AG04450 (cell line): ENCODE measurements at regions not wholly inside any gene's neighbourhood (a gene's known extent, or its start where the extent isn't known, plus 50 kb on each side); places are given as distances from the start of the nearest gene placed in this dataset.

ENCODE experiments used
- CTCF ChIA-PET: fragments of 300-600, 350-600 bp; formaldehyde crosslinking; extraction: SDS; loops from one replicate; lab custom pipeline; 2022; ENCODE audit warnings: antibody characterized with exemption, inconsistent platforms; lab: Charles Lee
- POLR2A ChIA-PET: fragments of 350-600 bp; formaldehyde crosslinking; extraction: SDS; loops from one replicate; lab custom pipeline; 2021; ENCODE audit warnings: antibody characterized with exemption, inconsistent platforms; lab: Yijun Ruan, JAX
- DNase-seq: peaks from one replicate; pipeline ENCODE4 v3.0.0-alpha.2; 2011; ENCODE audit warnings: low read depth, low spot score
- H3K27ac ChIP-seq: one replicate; pipeline ENCODE4 v1.5.1; 2012; ENCODE audit warnings: low read depth, low read length, control low read depth
- H3K27me3 ChIP-seq: one replicate; pipeline ENCODE4 v1.6.0; 2012; ENCODE audit warnings: low read length; ENCODE audit not compliant: control insufficient read depth, insufficient read depth
- H3K4me3 ChIP-seq: 2 replicates; pipeline ENCODE4 v1.5.1; 2011; ENCODE audit warnings: mild to moderate bottlenecking, low read depth, low read length, control low read depth
- H3K9me3 ChIP-seq: 2 replicates; pipeline ENCODE4 v1.5.1; 2012; ENCODE audit warnings: low read length; ENCODE audit not compliant: control insufficient read depth, insufficient read depth
- TF ChIP-seq, protein P1 (sequence below): IDR thresholded peaks from 2 replicates; pipeline ENCODE4 v1.5.1; 2011; ENCODE audit warnings: low read depth, low read length, control low read depth, inconsistent platforms

DNA sequence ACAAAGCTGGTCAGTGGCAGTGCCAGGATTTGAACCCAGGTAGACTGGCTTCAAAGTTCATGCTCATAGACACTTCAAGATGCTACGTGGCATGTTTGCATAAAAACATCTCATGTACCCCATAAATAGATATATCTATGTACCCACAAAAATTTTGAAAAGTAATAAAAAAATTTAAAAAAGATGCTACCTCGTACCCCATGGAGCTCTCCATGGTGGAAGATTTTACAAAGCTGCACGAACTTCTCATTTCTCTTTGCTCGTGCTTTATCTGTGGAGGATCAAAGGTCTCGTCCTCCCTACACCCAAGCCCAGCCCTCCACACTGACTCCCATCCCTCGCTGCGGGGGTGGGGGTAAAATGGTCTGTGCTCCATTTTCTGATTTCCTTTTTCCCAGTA, 135.5 kb downstream of the HAPSTR1 start:
- DNase-seq = no peak
- Histone ChIP-seq H3K27me3 (no peaks in the 10 kb centered on the region), H3K4me3 (no peak overlapping the region), H3K27ac (no peak overlapping the region), H3K9me3 (no peaks in the 10 kb centered on the region)
- TF ChIP-seq, protein P1, sequence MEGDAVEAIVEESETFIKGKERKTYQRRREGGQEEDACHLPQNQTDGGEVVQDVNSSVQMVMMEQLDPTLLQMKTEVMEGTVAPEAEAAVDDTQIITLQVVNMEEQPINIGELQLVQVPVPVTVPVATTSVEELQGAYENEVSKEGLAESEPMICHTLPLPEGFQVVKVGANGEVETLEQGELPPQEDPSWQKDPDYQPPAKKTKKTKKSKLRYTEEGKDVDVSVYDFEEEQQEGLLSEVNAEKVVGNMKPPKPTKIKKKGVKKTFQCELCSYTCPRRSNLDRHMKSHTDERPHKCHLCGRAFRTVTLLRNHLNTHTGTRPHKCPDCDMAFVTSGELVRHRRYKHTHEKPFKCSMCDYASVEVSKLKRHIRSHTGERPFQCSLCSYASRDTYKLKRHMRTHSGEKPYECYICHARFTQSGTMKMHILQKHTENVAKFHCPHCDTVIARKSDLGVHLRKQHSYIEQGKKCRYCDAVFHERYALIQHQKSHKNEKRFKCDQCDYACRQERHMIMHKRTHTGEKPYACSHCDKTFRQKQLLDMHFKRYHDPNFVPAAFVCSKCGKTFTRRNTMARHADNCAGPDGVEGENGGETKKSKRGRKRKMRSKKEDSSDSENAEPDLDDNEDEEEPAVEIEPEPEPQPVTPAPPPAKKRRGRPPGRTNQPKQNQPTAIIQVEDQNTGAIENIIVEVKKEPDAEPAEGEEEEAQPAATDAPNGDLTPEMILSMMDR = no peak
- ChIA-PET POLR2A (no interaction called here), CTCF (interaction anchor here (0.5 to 1.3 kb wide), 2 partner anchors 88 to 218 kb away, joined by 4 to 7 read pairs; no protein-coding TSS in a partner anchor)

DNA sequence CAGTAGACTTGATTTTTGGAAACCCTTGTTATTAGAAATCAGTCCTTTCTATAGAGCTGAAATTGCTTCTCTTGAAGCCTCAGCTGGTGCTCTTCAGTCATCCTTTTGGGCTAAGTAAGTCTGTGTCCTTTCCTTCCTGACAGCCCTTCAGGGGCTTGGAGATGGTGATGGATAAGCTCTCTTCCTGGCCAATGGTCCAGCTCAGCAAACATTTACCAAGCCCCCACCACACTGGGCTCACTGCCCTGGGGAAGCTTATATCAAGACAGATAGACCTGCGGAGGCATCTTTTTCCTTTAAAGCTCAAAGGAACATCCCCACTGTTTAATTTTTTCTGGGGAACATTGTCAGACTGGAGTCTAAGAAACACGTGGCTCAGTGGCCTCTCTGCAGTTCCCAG, 139.6 kb downstream of the HAPSTR1 start:
- Histone ChIP-seq H3K27me3 (no peaks in the 10 kb centered on the region), H3K27ac (no peak overlapping the region), H3K9me3 (no peaks in the 10 kb centered on the region), H3K4me3 (no peak overlapping the region)
- ChIA-PET CTCF (no interaction called here), POLR2A (no interaction called here)
- TF ChIP-seq, protein P1 = no peak
- no peak for DNase-seq

DNA sequence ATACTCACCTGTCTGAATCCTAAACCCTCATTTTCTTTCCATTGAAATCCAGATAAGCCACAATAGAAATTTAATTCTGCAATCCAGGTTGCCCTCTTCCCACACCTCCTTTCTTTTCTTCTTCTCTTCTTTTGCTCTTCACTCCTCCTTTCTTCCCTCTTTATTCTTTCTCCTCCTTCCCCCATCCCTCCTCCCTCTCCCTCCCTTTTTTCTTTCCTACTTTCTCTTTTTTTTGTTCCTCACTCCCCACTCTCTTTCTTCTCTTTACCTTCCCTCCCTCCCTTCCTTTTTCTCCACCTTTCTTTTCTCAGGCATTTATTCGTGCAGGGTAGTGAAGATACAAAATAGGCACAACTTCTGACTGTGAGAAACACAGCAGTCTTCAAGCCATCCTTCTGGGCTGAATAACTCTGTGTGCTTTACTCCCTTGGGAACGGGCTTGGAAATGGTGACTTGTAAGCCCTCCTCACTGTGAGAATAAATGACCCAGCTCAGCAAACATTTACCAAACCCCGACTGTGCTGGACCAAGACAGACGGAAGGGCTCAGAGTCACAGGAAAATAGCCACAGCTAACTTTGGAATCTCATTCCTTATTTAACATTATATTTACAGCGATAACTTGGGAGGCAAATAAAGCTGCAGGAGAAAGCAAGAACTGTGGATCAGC, 140.8 kb downstream of the HAPSTR1 start:
- H3K27me3 ChIP-seq = no peaks in the 10 kb centered on the region
- ChIA-PET POLR2A (no interaction called here), CTCF (no interaction called here)

DNA sequence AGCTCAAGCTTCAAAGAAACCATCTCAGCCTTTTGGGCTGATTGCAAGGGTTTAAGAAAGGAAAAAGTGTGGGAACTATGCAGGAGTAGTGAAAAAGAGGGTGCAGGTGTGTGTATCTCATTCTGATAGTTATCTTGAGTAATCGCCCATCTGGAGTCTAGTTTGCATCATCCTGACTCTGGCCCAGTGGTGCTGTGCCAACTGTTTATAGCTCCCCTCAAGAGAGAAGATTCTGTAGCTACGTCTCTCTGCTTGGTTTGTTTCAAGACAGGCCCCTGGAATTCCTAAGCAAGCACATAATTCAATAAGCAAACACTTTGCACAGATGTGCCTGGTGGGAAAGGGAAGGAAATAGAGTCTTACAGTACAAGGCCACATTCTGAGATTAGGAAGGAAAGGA, 144.4 kb downstream of the HAPSTR1 start:
- ChIA-PET POLR2A (no interaction called here), CTCF (no interaction called here)
- H3K27ac ChIP-seq = no peak overlapping the region

More for the DNA sequence above, 140.8 kb downstream of the HAPSTR1 start:
- no peak for DNase-seq
- no peak overlapping the region for H3K27ac ChIP-seq
- H3K4me3 ChIP-seq = no peak overlapping the region
- no peaks in the 10 kb centered on the region for H3K9me3 ChIP-seq
- TF ChIP-seq, protein P1 = no peak

DNA sequence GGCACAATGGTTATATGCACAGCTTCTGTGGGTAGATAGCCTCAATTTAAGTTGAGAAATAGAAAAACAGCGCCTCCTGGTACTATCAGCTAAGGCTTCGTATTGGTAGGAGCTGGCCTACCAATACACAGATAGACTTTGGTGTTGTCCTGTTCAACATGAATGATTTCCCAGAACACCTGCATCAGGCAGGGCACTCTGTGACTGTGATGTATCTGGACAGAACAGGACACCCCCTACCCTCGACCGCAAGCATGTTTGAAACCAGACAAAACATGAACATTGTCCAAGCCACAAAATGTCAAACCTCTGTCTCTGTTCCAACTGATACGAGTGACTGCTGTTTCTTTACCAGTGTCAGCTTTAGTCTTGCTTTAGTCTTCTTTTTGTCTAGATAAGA, 144.9 kb downstream of the HAPSTR1 start:
- H3K9me3 ChIP-seq = no peaks in the 10 kb centered on the region
- H3K4me3 ChIP-seq = no peak overlapping the region
- TF ChIP-seq, protein P1 = no peak
- H3K27ac ChIP-seq = no peak overlapping the region
- ChIA-PET CTCF (no interaction called here), POLR2A (no interaction called here)
- no peaks in the 10 kb centered on the region for H3K27me3 ChIP-seq
- no peak for DNase-seq

More for the DNA sequence above, 144.4 kb downstream of the HAPSTR1 start:
- no peak for DNase-seq
- no peak overlapping the region for H3K4me3 ChIP-seq
- no peaks in the 10 kb centered on the region for H3K27me3 ChIP-seq
- TF ChIP-seq, protein P1 = no peak
- H3K9me3 ChIP-seq = no peaks in the 10 kb centered on the region
